NB4 (cell line): ENCODE measurements at regions not wholly inside any gene's neighbourhood (a gene's known extent, or its start where the extent isn't known, plus 50 kb on each side); places are given as distances from the start of the nearest gene placed in this dataset.

Experiments used
- CTCF ChIP-seq: IDR thresholded peaks from one replicate; pipeline ENCODE4 v1.5.1; 2012; ENCODE audit warnings: low read depth, low read length
- POLR2A ChIP-seq: IDR thresholded peaks from 2 replicates; pipeline ENCODE4 v1.6.1; 2011; ENCODE audit warnings: mild to moderate bottlenecking; ENCODE audit not compliant: insufficient read length; ENCODE audit errors: extremely low read depth
- TF ChIP-seq, protein P1 (sequence below): IDR thresholded peaks from 2 replicates; pipeline ENCODE4 v1.6.1; 2011; ENCODE audit warnings: low read depth, low read length

- TF ChIP-seq, protein P1, sequence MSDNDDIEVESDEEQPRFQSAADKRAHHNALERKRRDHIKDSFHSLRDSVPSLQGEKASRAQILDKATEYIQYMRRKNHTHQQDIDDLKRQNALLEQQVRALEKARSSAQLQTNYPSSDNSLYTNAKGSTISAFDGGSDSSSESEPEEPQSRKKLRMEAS, result no peak
- no peak for TF ChIP-seq CTCF
- no peak for TF ChIP-seq POLR2A
These were observed 86.2 kb upstream of the OR9Q1 start for GRCh38 chr11:57937431-57937830.
